HEK293 (cell line): ENCODE measurements at regions not wholly inside any gene's neighbourhood (a gene's known extent, or its start where the extent isn't known, plus 50 kb on each side); places are given as distances from the start of the nearest gene placed in this dataset.

ENCODE experiments used
- CTCF ChIA-PET: fragments of 350-600 bp; formaldehyde crosslinking; extraction: SDS; loops from one replicate; lab custom pipeline; 2021; ENCODE audit warnings: antibody characterized with exemption; lab: Yijun Ruan, JAX
- POLR2A ChIA-PET: fragments of 300-600 bp; formaldehyde crosslinking; extraction: SDS; loops from one replicate; lab custom pipeline; 2020; ENCODE audit warnings: antibody characterized with exemption, inconsistent platforms; lab: Yijun Ruan, JAX
- H3K27ac ChIP-seq: fragments of 200-500 bp; sonication (Bioruptor generic); 2 replicates; pipeline ENCODE4 v1.5.1; 2014; ENCODE audit warnings: low read depth, low read length, control low read depth, inconsistent platforms; ENCODE audit errors: extremely low read depth
- H3K36me3 ChIP-seq, 2 experiments: fragments of 200-500 bp in 1 of 2; sonication (Bioruptor generic) in 1 of 2; 1 replicate in 1 of 2; 2 replicates in 1 of 2; pipeline ENCODE4 v1.5.1; 2014 to 2017; ENCODE audit warnings: inconsistent platforms in 2 of 2, low read length in 2 of 2; ENCODE audit not compliant: control insufficient read depth in 2 of 2, insufficient read depth in 1 of 2
- H3K4me1 ChIP-seq: fragments of 200-500 bp; sonication (Bioruptor generic); 2 replicates; pipeline ENCODE4 v1.5.1; 2014; ENCODE audit warnings: mild to moderate bottlenecking, low read length, inconsistent platforms; ENCODE audit not compliant: control insufficient read depth, insufficient read depth
- H3K4me3 ChIP-seq: 2 replicates; pipeline ENCODE4 v1.5.1; 2011; ENCODE audit warnings: low read depth, mild to moderate bottlenecking, control low read depth, low read length, moderate library complexity
- H3K9me3 ChIP-seq: fragments of 200-500 bp; sonication (Bioruptor generic); 2 replicates; pipeline ENCODE4 v1.5.1; 2014; ENCODE audit warnings: low read depth, low read length, inconsistent platforms; ENCODE audit not compliant: control insufficient read depth, insufficient read depth
- BCL11B ChIP-seq: fragments of 450-650 bp; formaldehyde crosslinking; IDR thresholded peaks from 2 replicates; pipeline ENCODE4 v1.5.1; 2016; ENCODE audit warnings: low read depth, missing biosample characterization, missing genetic modification characterization
- BCL6B ChIP-seq: fragments of 450-650 bp; formaldehyde crosslinking; IDR thresholded peaks from 2 replicates; pipeline ENCODE4 v1.5.1; 2017; ENCODE audit warnings: missing biosample characterization, missing genetic modification characterization
- FEZF1 ChIP-seq: fragments of 450-650 bp; formaldehyde crosslinking; IDR thresholded peaks from 2 replicates; pipeline ENCODE4 v1.5.1; 2016; ENCODE audit warnings: missing biosample characterization, missing genetic modification characterization
- GLIS1 ChIP-seq: fragments of 450-650 bp; formaldehyde crosslinking; IDR thresholded peaks from 2 replicates; pipeline ENCODE4 v1.5.1; 2016; ENCODE audit warnings: missing biosample characterization, missing genetic modification characterization
- GLIS2 ChIP-seq: fragments of 450-650 bp; formaldehyde crosslinking; IDR thresholded peaks from 2 replicates; pipeline ENCODE4 v1.5.1; 2016; ENCODE audit warnings: missing biosample characterization, missing genetic modification characterization
- PRDM6 ChIP-seq: fragments of 450-650 bp; formaldehyde crosslinking; IDR thresholded peaks from 2 replicates; pipeline ENCODE4 v1.5.1; 2017; ENCODE audit warnings: missing biosample characterization, missing genetic modification characterization
- ZFP69B ChIP-seq: fragments of 450-650 bp; formaldehyde crosslinking; IDR thresholded peaks from 2 replicates; pipeline ENCODE4 v1.5.1; 2016; ENCODE audit warnings: missing biosample characterization, missing genetic modification characterization
- ZNF169 ChIP-seq: fragments of 450-650 bp; formaldehyde crosslinking; IDR thresholded peaks from 2 replicates; pipeline ENCODE4 v1.5.1; 2016; ENCODE audit warnings: missing biosample characterization, missing genetic modification characterization
- ZNF202 ChIP-seq: fragments of 450-650 bp; formaldehyde crosslinking; IDR thresholded peaks from 2 replicates; pipeline ENCODE4 v1.5.1; 2016; ENCODE audit warnings: missing biosample characterization, missing genetic modification characterization, borderline replicate concordance
- ZNF274 ChIP-seq, 2 experiments: fragments of 200-500 bp in 1 of 2; fragments of 450-650 bp in 1 of 2; sonication (Bioruptor generic) in 1 of 2; formaldehyde crosslinking in 1 of 2; IDR thresholded peaks; 2 replicates each; pipeline versions ENCODE4 v1.5.1 to v1.6.1; 2014 to 2016; ENCODE audit warnings: borderline replicate concordance in 1 of 2, inconsistent platforms in 1 of 2, low read length in 1 of 2, missing biosample characterization in 1 of 2, missing genetic modification characterization in 1 of 2
- ZNF416 ChIP-seq: fragments of 450-650 bp; formaldehyde crosslinking; IDR thresholded peaks from 2 replicates; pipeline ENCODE4 v1.5.1; 2016; ENCODE audit warnings: missing biosample characterization, missing genetic modification characterization
- ZNF433 ChIP-seq: fragments of 450-650 bp; formaldehyde crosslinking; IDR thresholded peaks from 2 replicates; pipeline ENCODE4 v1.5.1; 2016; ENCODE audit warnings: missing biosample characterization, missing genetic modification characterization, low read depth
- ZNF513 ChIP-seq: fragments of 450-650 bp; IDR thresholded peaks from 2 replicates; pipeline ENCODE4 v1.5.1; 2018; ENCODE audit warnings: missing biosample characterization, missing genetic modification characterization
- ZNF514 ChIP-seq: fragments of 450-650 bp; formaldehyde crosslinking; IDR thresholded peaks from 2 replicates; pipeline ENCODE4 v1.5.1; 2016; ENCODE audit warnings: missing biosample characterization, missing genetic modification characterization
- ZNF558 ChIP-seq: fragments of 450-650 bp; formaldehyde crosslinking; IDR thresholded peaks from 2 replicates; pipeline ENCODE4 v1.5.1; 2016; ENCODE audit warnings: missing biosample characterization, missing genetic modification characterization
- ZNF626 ChIP-seq: fragments of 450-650 bp; sonication (Bioruptor Pico); formaldehyde crosslinking; IDR thresholded peaks from 2 replicates; pipeline ENCODE4 v1.5.1; 2018; ENCODE audit warnings: missing biosample characterization, missing genetic modification characterization, inconsistent platforms
- ZNF654 ChIP-seq: fragments of 450-650 bp; formaldehyde crosslinking; IDR thresholded peaks from 2 replicates; pipeline ENCODE4 v1.5.1; 2016; ENCODE audit warnings: low read depth, missing biosample characterization, missing genetic modification characterization
- ZNF660 ChIP-seq: fragments of 450-650 bp; IDR thresholded peaks from 2 replicates; pipeline ENCODE4 v1.5.1; 2018; ENCODE audit warnings: missing biosample characterization, mild to moderate bottlenecking, missing genetic modification characterization
- TF ChIP-seq, protein P1 (sequence below): fragments of 450-650 bp; formaldehyde crosslinking; IDR thresholded peaks from 2 replicates; pipeline ENCODE4 v1.5.1; 2016; ENCODE audit warnings: missing biosample characterization, missing genetic modification characterization, borderline replicate concordance
- TF ChIP-seq, protein P2 (sequence below): fragments of 450-650 bp; formaldehyde crosslinking; IDR thresholded peaks from 2 replicates; pipeline ENCODE4 v1.5.1; 2016; ENCODE audit warnings: missing biosample characterization, missing genetic modification characterization
- TF ChIP-seq, protein P3 (sequence below): fragments of 450-650 bp; formaldehyde crosslinking; IDR thresholded peaks from 2 replicates; pipeline ENCODE4 v1.5.1; 2016; ENCODE audit warnings: missing biosample characterization, missing genetic modification characterization

DNA sequence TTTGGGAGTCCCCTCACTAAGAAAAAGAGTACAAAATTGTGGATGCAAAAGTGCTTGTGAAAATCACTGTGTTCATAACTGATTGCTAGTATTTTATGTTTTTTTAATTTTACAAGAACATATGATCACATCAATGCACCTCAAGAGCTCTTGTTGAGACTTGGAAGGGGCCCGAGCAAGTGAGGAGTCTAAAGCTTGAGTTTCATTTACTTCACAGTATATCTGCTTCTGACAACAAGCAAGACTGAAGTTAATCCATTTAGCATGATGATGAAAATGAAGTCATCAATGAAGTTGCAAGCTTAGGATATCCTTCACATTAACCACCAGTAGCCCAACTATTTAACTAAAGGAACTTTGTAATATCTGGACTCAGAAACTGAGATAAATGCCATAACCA is 182.5 kb upstream of the DIO2 start (continued):
- TF ChIP-seq, protein P1, sequence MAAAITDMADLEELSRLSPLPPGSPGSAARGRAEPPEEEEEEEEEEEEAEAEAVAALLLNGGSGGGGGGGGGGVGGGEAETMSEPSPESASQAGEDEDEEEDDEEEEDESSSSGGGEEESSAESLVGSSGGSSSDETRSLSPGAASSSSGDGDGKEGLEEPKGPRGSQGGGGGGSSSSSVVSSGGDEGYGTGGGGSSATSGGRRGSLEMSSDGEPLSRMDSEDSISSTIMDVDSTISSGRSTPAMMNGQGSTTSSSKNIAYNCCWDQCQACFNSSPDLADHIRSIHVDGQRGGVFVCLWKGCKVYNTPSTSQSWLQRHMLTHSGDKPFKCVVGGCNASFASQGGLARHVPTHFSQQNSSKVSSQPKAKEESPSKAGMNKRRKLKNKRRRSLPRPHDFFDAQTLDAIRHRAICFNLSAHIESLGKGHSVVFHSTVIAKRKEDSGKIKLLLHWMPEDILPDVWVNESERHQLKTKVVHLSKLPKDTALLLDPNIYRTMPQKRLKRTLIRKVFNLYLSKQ (tag by site-specific recombination), result no peak

DNA sequence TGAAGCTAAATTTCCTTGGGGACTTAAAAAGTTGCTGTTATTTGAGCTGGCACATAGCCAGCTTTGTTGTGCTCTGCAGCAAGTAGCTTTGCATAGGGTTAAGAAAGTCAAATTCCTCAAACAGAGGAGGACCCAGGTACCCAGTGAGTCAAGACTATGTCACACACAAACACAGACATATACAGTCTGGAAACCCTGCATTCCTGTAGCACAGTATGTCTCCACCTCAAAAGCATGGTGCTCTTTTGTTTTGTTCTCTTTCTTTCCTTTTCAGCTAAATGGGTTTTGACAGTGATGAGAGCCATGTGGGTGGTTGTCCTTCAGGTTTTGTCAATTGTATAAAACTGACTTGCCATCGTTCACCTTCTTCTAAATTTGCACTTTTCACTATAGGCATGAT is 179.6 kb upstream of the DIO2 start:
- no peaks in the 10 kb centered on the region for H3K4me1 ChIP-seq
- no peak overlapping the region for H3K4me3 ChIP-seq
- TF ChIP-seq BCL6B (tag by site-specific recombination) (no peak), ZNF169 (tag by site-specific recombination) (no peak), FEZF1 (tag by site-specific recombination) (no peak), GLIS2 (no peak), ZNF433 (no peak), ZNF654 (tag by site-specific recombination) (no peak), ZNF274 (IDR thresholded peaks at IDR 0.05; ENCODE audit: low read length) (no peak), ZNF274 (tag by site-specific recombination; IDR thresholded peaks at IDR 0.05; ENCODE audit: borderline replicate concordance) (no peak), GLIS1 (tag by site-specific recombination) (no peak), ZFP69B (no peak), ZNF202 (tag by site-specific recombination) (no peak), ZNF514 (tag by site-specific recombination) (no peak), ZNF558 (tag by site-specific recombination) (no peak), BCL11B (no peak), ZNF416 (tag by site-specific recombination) (no peak)
- TF ChIP-seq, protein P2, sequence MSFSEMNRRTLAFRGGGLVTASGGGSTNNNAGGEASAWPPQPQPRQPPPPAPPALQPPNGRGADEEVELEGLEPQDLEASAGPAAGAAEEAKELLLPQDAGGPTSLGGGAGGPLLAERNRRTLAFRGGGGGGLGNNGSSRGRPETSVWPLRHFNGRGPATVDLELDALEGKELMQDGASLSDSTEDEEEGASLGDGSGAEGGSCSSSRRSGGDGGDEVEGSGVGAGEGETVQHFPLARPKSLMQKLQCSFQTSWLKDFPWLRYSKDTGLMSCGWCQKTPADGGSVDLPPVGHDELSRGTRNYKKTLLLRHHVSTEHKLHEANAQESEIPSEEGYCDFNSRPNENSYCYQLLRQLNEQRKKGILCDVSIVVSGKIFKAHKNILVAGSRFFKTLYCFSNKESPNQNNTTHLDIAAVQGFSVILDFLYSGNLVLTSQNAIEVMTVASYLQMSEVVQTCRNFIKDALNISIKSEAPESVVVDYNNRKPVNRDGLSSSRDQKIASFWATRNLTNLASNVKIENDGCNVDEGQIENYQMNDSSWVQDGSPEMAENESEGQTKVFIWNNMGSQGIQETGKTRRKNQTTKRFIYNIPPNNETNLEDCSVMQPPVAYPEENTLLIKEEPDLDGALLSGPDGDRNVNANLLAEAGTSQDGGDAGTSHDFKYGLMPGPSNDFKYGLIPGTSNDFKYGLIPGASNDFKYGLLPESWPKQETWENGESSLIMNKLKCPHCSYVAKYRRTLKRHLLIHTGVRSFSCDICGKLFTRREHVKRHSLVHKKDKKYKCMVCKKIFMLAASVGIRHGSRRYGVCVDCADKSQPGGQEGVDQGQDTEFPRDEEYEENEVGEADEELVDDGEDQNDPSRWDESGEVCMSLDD (tag by site-specific recombination), result no peak
- no peaks in the 10 kb centered on the region for H3K36me3 ChIP-seq
- POLR2A ChIA-PET, result interaction anchor here (0.5 kb wide), 1 partner anchor 689 kb away, joined by 3 read pairs; no protein-coding TSS in a partner anchor
- no peaks in the 10 kb centered on the region for H3K9me3 ChIP-seq
- H3K27ac ChIP-seq, result no peak overlapping the region
- CTCF ChIA-PET, result interaction anchor here (0.8 kb wide), 1 partner anchor 26 kb away, joined by 3 read pairs; no protein-coding TSS in a partner anchor

GRCh38 chr14:80388980-80389711 is 177.8 kb upstream of the DIO2 start:
- Histone ChIP-seq H3K27ac (no peak overlapping the region), H3K36me3 (no peaks in the 10 kb centered on the region), H3K4me1 (no peaks in the 10 kb centered on the region), H3K4me3 (no peak overlapping the region), H3K9me3 (no peaks in the 10 kb centered on the region)
- POLR2A ChIA-PET, result no interaction called here
- CTCF ChIA-PET, result no interaction called here
- TF ChIP-seq, protein P3, sequence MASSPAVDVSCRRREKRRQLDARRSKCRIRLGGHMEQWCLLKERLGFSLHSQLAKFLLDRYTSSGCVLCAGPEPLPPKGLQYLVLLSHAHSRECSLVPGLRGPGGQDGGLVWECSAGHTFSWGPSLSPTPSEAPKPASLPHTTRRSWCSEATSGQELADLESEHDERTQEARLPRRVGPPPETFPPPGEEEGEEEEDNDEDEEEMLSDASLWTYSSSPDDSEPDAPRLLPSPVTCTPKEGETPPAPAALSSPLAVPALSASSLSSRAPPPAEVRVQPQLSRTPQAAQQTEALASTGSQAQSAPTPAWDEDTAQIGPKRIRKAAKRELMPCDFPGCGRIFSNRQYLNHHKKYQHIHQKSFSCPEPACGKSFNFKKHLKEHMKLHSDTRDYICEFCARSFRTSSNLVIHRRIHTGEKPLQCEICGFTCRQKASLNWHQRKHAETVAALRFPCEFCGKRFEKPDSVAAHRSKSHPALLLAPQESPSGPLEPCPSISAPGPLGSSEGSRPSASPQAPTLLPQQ (tag by site-specific recombination), result no peak
- no peak for TF ChIP-seq ZNF513
- TF ChIP-seq ZNF626 (tag by site-specific recombination), result no peak
- no peak for TF ChIP-seq ZNF660 (tag by site-specific recombination)
- no peak for TF ChIP-seq PRDM6 (tag by site-specific recombination)
